NT2/D1 (cell line): ENCODE measurements at regions not wholly inside any gene's neighbourhood (a gene's known extent, or its start where the extent isn't known, plus 50 kb on each side); places are given as distances from the start of the nearest gene placed in this dataset.

Experiments
- SUZ12 ChIP-seq: IDR thresholded peaks from 2 replicates; pipeline ENCODE4 v1.6.1; 2011; ENCODE audit not compliant: insufficient read length, insufficient read depth; ENCODE audit errors: extremely low read depth
- YY1 ChIP-seq: IDR thresholded peaks from 2 replicates; pipeline ENCODE4 v1.6.1; 2011; ENCODE audit not compliant: insufficient read length, insufficient read depth
- ZNF274 ChIP-seq: IDR thresholded peaks from 2 replicates; pipeline ENCODE4 v1.6.1; 2011; ENCODE audit warnings: mild to moderate bottlenecking, low read depth, low read length

- TF ChIP-seq ZNF274: no peak
- TF ChIP-seq SUZ12: no peak
- TF ChIP-seq YY1: no peak
Measured at GRCh38 chr19:13646758-13647157, 117.6 kb upstream of the MRI1 start.
